Activated effector memory CD4-positive, alpha-beta T cell treated with Interleukin-2 at 50 U/mL for 16 hours (primary cell): ENCODE measurements at regions not wholly inside any gene's neighbourhood (a gene's known extent, or its start where the extent isn't known, plus 50 kb on each side); places are given as distances from the start of the nearest gene placed in this dataset.
"Not testable (repeated sequence)": the region's sequence is repeated elsewhere in the genome, so short reads cannot be mapped to it uniquely, and the experiment has no call there.

Source experiments
- DNase-seq: peaks from one replicate; pipeline ENCODE4 v3.0.0-alpha.2; 2020

GRCh38 chr21:13802757-13803156 is 193.2 kb downstream of the POTED start:
- not testable (repeated sequence) for DNase-seq
